DMS 273 (cell line): ENCODE measurements at regions not wholly inside any gene's neighbourhood (a gene's known extent, or its start where the extent isn't known, plus 50 kb on each side); places are given as distances from the start of the nearest gene placed in this dataset.

Source experiments
- DNase-seq: peaks from one replicate; lab custom pipeline; 2025; ENCODE audit not compliant: unreplicated experiment; lab: John Stamatoyannopoulos, UW

- DNase-seq = no peak
Measured at GRCh38 chr4:73929278-73929677, 52.5 kb downstream of the PF4 start.

DNA sequence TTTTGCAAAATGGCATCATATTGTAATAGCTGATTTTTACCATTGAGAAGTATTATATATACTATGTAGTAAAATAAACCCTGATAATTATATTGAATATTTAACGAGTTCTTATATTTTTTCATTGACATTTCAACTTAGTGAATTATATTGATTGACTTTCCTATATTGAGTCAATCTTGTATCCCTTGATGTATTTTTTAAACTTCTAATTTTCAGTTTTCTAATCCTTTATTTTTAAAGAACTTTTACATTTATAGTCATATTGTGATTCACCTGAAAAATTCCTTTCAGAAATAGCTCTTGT, 54.4 kb downstream of the CXCL1 start:
- no peak for DNase-seq

- peak; percentile 1 for DNase-seq
Measured at GRCh38 chr4:73922766-73923630, 53.8 kb downstream of the CXCL1 start.

DNA sequence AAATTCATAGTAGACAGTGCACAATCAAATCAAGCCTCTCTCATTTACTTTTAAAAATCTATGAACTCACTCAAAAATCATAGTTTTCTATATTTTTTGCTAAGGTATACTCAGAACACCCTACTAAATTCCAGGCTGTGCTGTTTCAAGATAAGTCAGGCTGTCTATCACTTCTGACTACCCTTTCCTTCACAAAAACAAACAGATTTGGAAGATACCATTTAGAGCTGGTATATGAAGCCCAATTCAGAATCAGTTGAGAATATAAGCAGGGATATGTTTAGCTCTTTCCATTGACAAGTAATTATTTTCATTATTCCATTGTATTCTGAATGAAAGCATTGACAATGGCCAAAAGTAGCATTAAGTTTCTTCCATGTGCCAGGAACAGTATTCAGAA, 53.1 kb downstream of the CXCL1 start:
- DNase-seq = no peak
